ENCODE measurements at regions not wholly inside any gene's neighbourhood (a gene's known extent, or its start where the extent isn't known, plus 50 kb on each side); places are given as distances from the start of the nearest gene placed in this dataset.
"Not testable (repeated sequence)": the region's sequence is repeated elsewhere in the genome, so short reads cannot be mapped to it uniquely, and the experiment has no call there.

DNA sequence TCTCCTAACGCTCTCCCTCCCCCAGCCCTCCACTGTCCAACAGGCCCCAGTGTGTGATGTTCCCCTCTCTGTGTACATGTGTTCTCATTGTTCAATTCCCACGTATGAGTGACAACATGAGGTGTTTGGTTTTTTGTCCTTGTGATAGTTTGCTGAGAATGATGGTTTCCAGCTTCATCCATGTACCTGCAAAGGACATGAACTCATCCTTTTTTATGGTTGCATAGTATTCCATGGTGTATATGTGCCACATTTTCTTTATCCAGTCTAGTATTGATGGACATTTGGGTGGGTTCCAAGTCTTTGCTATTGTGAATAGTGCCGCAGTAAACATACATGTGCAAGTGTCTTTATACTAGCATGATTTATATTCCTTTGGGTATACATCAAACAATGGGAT, 347.4 kb downstream of the MAGEE1 start:
- not testable (repeated sequence) for DNase-seq

DNA sequence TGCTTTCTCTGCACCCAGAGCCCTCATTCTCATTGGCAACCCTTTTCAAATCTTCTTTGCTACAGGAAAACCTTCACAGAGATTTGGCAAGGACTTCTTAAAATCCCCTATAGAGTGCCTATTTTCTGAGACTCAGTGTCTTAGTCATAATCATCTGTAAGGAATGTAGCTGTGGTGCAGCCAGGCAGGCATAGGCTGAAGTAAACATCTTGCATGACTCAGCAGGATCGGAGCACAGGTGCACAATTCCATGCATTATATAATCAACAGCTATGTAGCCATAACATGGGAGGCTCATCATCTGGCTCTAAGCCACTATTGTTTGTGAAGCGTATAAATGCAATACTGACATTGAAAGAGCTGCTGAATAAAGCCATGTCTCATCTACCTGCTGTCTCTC, 368.8 kb downstream of the MAGEE1 start:
- peak in 1 of 3 donors; percentile 2 for DNase-seq

DNA sequence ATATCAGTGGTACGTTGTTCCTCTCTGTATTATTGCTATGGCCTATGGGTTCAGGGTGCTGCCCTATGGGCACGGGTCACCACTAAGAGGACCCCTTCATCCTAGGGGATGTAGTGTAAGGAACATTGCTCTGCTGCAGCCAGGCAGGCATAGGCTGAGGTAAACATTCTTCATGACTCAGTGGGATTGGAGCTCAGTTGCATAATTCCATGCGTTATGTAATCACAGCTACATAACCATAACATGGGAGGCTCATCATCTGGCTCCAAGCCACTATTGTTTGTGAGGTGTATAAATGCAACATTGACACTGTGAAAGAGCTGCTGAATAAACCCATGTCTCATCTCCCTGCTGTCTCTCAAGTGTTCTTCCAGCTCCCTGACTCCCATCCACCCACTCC, 375.2 kb downstream of the MAGEE1 start:
- DNase-seq: peak; percentile 8 to 39 (median 25)

DNA sequence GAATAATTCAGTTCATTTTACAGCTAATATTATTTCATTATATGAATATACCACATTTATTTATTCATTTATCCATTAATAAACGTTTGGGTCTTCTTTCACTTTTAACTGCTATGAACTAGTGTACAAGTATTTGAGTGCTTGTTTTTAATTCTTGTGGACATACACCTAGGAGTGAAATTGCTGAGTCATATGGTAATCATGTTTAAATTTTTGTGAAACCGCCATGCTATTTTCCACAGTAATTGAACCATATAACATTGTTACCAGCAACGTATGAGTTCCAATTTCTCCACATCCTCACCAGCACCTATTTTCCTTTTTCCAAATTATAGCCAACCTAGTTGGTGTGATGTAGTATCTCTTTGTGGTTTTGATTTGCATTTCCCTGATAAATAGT, 388.2 kb downstream of the MAGEE1 start:
- DNase-seq: no peak

- not testable (repeated sequence) for DNase-seq
Observed at GRCh38 chrX:76817279-76817678, 389.8 kb downstream of the MAGEE1 start.

- no peak for DNase-seq
Observed at GRCh38 chrX:76821276-76821675, 393.8 kb downstream of the MAGEE1 start.

GRCh38 chrX:76827672-76828071, 400.2 kb downstream of the MAGEE1 start:
- DNase-seq: no peak

- DNase-seq: not testable (repeated sequence)
Observed at GRCh38 chrX:76840902-76841301, 413.4 kb downstream of the MAGEE1 start.

- no peak for DNase-seq
Observed at GRCh38 chrX:76850851-76851250, 423.3 kb downstream of the MAGEE1 start.

DNA sequence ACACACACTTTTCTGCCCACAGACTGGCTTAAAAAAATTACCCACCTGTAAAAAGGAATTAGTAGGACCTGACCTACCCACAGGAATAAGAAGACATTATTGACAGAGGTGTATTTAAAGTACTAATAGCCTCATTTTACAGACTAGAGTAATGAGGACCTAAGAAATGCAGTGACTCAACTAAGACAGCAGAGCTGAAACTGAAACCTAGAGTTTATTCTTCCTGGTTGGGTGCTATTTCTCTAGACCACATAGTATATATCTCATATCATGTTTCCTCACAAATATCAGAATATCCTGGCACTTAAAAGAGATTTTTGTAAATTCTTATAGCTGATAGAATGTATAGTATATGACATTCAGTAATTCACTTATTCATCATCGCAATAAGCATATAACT, 435.0 kb downstream of the MAGEE1 start:
- no peak for DNase-seq

DNA sequence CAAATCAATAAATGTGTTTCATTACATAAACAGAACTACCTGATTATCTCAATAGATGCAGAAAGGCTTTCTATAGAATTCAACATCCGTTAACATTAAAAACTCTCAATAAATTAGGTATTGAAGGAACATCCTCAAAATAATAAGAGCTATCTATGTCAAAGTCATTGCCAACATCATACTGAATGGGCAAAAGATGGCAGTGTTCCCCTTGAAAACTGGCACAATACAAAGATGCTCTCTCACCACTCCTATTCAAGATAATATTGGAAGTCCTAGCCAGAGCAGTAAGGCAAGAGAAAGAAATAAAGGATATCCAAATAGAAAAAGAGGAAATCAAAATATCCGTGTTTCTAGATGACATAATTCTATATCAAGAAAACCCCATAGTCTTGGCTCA, 466.4 kb downstream of the MAGEE1 start:
- DNase-seq: no peak

DNA sequence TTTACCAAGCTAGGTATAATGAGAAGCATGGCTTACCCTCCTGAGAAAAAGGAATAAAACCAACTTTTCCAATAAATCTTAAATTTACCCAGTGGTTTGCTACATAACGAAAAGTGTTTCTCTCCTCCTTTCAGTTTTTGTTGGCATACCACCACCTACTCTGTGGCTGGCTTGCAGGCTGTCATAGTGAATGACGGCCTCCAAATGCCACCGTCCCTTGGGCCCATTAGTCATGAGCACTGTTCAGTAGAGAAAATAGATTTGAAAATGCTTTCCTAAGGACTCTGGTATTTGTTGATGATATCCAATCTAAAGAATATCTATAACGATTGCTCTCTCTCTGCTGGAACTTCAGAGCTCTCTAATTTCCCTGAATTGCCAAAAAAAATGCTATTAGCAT, 488.3 kb downstream of the MAGEE1 start:
- no peak for DNase-seq

DNA sequence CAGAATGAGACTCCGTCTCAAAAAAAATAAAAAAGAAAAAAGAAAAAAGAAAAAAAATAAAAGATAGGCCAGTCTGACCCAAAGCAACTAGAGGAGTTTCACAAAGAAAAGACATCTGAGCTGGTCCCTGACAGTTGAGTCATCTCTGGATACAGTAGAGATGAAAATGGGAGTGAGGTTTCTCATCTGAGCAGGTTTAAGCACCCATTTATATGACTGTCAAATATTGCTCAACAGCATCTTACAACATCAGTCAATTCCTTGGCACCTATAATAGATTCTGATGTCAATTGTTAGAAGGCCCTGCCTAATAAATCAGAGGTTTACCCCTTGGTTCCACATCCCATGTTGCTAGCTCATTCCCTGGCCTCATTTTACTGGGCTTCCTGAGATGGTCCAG, 490.5 kb downstream of the MAGEE1 start:
- DNase-seq: no peak

DNA sequence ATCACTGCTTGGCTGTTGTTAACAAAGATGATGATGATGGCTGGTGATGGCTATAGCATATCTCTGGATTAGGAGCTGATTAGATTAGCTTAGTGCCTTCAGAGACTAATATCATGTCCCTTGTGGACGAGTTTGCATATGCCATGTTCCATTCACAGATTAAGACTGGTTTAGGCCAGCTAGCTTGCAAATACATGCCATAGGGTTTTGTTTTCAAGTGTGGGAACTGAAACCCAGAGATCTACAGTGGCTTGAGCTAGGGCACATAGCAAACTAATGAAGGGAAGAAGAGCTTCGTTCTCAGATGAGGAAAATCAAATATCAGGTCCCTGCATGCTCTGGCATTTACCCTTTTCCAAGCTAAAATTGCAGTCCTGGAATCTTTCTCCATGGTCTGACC, 492.3 kb downstream of the MAGEE1 start:
- DNase-seq: no peak

DNA sequence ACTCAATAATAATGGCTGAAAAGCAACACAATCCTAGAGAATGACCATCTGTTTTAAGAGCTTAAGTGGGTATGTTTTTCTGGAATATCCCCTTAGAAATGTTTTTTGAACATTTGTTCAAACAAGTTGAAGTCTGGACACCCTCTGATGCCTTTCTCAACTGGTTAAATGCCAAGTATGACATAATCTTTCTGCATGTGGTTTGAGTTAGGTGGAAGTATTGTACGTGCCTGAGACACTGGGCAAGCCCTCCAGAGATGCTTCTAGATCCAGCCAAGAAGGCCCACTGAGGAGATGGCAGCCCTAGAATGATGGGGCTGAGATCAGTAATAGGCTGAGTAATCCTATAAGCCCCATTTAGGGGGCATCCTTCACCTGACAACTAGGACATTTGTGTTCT, 493.1 kb downstream of the MAGEE1 start:
- DNase-seq: peak; percentile 0 to 10 (median 6)

GRCh38 chrX:76921176-76921575, 493.7 kb downstream of the MAGEE1 start:
- DNase-seq: peak; percentile 5 to 11 (median 6)

GRCh38 chrX:76922100-76922499, 494.6 kb downstream of the MAGEE1 start:
- DNase-seq: no peak

- not testable (repeated sequence) for DNase-seq
Observed at GRCh38 chrX:76924616-76925015, 497.1 kb downstream of the MAGEE1 start.

- DNase-seq: no peak
Observed at GRCh38 chrX:76931518-76931917, 504.0 kb downstream of the MAGEE1 start.

DNA sequence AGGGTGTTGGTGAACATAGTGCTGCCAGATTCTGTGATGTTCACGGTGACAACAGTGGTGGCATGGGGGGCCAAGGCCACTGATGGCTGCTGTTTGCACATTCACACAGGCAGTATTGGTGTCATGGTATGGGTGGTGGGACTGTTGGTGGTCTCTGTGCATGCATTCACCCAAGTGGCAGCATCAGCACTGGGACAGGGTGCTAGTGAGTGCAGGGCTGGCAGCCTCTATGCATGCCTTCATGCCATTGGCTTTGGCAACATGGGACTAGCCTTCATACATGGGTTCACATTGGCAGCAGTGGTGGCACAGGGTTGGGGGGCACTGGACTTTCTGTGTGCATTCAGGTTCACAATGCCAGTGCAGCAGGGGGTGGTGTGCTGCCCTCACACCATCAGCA, 489.7 kb upstream of the FGF16 start:
- no peak for DNase-seq

GRCh38 chrX:76971393-76972376, 475.5 kb upstream of the FGF16 start:
- no peak for DNase-seq

DNA sequence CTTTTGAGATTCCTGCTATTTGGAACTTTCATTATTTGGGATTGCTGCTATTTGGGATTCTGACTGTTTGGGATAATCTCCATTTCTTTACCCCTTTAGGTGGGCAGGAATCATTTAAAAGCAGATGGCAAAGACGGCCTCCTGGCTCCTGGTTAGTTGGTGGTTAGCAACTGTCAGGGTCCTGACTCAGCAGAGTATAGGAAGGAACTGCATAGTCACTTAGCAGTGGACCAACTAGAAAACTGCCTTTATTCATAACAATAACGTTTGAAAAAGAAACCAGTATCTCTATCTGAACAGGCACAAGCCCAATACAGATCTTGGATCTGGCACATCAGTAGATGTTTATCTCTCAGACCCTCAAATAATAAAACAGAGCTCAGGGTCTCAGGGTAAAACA, 469.7 kb upstream of the FGF16 start:
- no peak for DNase-seq

GRCh38 chrX:76987381-76987780, 459.8 kb upstream of the FGF16 start:
- DNase-seq: no peak

DNA sequence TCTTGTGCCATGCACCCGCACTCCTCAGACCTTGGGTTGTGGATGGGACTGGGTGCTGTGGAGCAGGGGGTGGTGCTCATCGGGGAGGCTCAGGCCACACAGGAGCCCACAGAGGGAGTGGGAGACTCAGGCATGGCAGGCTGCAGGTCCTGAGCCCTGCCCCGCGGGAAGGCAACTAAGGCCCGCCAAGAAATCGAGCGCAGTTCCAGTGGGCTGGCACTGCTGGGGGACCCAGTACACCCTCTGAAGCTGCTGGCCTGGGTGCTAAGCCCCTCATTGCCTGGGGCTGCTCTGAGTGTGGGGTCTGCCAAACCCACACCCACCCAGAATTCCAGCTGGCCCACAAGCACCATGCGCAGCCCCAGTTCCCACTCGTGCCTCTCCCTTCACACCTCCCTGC, 450.5 kb upstream of the FGF16 start:
- DNase-seq: no peak
